Stomach (tissue), 4 donors: ENCODE measurements at regions not wholly inside any gene's neighbourhood (a gene's known extent, or its start where the extent isn't known, plus 50 kb on each side); places are given as distances from the start of the nearest gene placed in this dataset.

Experiments used
- POLR2A ChIP-seq, 4 donors: fragments of 450-650 bp; IDR thresholded peaks; one replicate each; pipeline ENCODE4 v1.6.1; 2016; ENCODE audit warnings: antibody characterized with exemption in 4 of 4, control low read depth in 2 of 4, mild to moderate bottlenecking in 1 of 4, moderate library complexity in 1 of 4
- POLR2AphosphoS5 ChIP-seq, 3 donors: sonication (generic); formaldehyde crosslinking; IDR thresholded peaks; one replicate each; pipeline ENCODE4 v1.6.1; 2016; ENCODE audit warnings: antibody characterized with exemption in 3 of 3
- TF ChIP-seq, protein P1 (sequence below), 7 experiments: fragments of 450-650 bp in 4 of 7; fragments of 200-600 bp in 3 of 7; sonication (generic) in 3 of 7; IDR thresholded peaks; one replicate each; pipeline ENCODE4 v1.5.1; 2016 to 2019; ENCODE audit warnings: antibody characterized with exemption in 7 of 7, control low read depth in 2 of 7, mild to moderate bottlenecking in 1 of 7

DNA sequence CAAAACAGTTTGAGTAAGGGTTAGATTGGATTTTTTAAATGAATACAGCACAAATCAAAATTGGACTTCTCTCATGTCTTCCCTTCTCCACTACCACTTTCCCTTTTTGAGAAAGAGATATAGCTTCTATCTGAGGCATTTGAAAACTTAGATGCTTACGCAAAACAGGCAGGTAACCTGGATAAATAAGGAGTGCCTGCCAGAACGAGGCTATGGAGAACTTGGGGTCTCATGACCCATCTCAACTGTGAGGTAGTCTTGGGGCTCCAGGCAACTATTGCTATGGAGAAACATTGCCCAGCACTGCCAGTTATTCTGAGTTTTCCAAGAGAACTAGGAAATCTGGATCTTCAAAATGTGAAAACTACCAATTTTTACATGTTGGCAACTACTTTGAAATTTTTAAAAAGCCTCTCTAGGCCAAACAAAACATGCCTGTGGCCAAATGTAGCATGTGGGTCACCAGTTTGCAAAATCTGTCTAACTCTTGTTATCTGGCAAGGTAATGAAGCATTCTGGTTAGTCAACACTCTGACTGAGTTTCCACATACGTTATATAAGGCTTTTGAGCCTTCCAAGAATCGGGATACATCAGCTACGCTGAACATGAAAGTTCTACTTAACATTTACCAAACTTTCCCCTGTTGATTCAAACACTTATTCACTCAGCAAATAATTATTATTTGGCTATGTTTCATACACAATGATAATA, 752.7 kb downstream of the KCNA4 start:
- TF ChIP-seq, protein P1, sequence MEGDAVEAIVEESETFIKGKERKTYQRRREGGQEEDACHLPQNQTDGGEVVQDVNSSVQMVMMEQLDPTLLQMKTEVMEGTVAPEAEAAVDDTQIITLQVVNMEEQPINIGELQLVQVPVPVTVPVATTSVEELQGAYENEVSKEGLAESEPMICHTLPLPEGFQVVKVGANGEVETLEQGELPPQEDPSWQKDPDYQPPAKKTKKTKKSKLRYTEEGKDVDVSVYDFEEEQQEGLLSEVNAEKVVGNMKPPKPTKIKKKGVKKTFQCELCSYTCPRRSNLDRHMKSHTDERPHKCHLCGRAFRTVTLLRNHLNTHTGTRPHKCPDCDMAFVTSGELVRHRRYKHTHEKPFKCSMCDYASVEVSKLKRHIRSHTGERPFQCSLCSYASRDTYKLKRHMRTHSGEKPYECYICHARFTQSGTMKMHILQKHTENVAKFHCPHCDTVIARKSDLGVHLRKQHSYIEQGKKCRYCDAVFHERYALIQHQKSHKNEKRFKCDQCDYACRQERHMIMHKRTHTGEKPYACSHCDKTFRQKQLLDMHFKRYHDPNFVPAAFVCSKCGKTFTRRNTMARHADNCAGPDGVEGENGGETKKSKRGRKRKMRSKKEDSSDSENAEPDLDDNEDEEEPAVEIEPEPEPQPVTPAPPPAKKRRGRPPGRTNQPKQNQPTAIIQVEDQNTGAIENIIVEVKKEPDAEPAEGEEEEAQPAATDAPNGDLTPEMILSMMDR (IDR thresholded peaks at IDR 0.05), result no peak
- no peak for TF ChIP-seq POLR2A (IDR thresholded peaks at IDR 0.05)
- no peak for TF ChIP-seq POLR2AphosphoS5 (IDR thresholded peaks at IDR 0.05)
